HG03342 (cell line): ENCODE measurements at regions not wholly inside any gene's neighbourhood (a gene's known extent, or its start where the extent isn't known, plus 50 kb on each side); places are given as distances from the start of the nearest gene placed in this dataset.

Experiments used
- ATAC-seq: cut with Tn5 transposase; IDR thresholded peaks from one replicate; pipeline ENCODE4 v1.9.1; 2021; ENCODE audit warnings: mild to moderate bottlenecking, moderate library complexity; ENCODE audit not compliant: unreplicated experiment

- ATAC-seq: no peak
Observed at GRCh38 chr5:8756498-8757084, 789.3 kb downstream of the SEMA5A start.

GRCh38 chr5:8765886-8766285 lies 780.0 kb downstream of the SEMA5A start:
- no peak for ATAC-seq

- no peak for ATAC-seq
Observed at GRCh38 chr5:8766448-8766847, 779.4 kb downstream of the SEMA5A start.

GRCh38 chr5:8767111-8767510 lies 778.8 kb downstream of the SEMA5A start:
- ATAC-seq: no peak

- ATAC-seq: no peak
Observed at GRCh38 chr5:8767746-8768145, 778.1 kb downstream of the SEMA5A start.

- ATAC-seq: no peak
Observed at GRCh38 chr5:8769631-8770030, 776.2 kb downstream of the SEMA5A start.

GRCh38 chr5:8770431-8770830 lies 775.4 kb downstream of the SEMA5A start:
- ATAC-seq: no peak

- ATAC-seq: no peak
Observed at GRCh38 chr5:8773046-8773615, 772.7 kb downstream of the SEMA5A start.

GRCh38 chr5:8784692-8785091 lies 761.2 kb downstream of the SEMA5A start:
- no peak for ATAC-seq

GRCh38 chr5:8788246-8788645 lies 757.6 kb downstream of the SEMA5A start:
- no peak for ATAC-seq

GRCh38 chr5:8805653-8806052 lies 740.2 kb downstream of the SEMA5A start:
- no peak for ATAC-seq

GRCh38 chr5:8807636-8808035 lies 738.2 kb downstream of the SEMA5A start:
- no peak for ATAC-seq

GRCh38 chr5:8811581-8811980 lies 734.3 kb downstream of the SEMA5A start:
- ATAC-seq: no peak

GRCh38 chr5:8813180-8813579 lies 732.7 kb downstream of the SEMA5A start:
- ATAC-seq: no peak

- ATAC-seq: no peak
Observed at GRCh38 chr5:8814105-8814504, 731.8 kb downstream of the SEMA5A start.

GRCh38 chr5:8824371-8824770 lies 721.5 kb downstream of the SEMA5A start:
- ATAC-seq: no peak

- ATAC-seq: no peak
Observed at GRCh38 chr5:8825139-8825757, 720.6 kb downstream of the SEMA5A start.

- no peak for ATAC-seq
Observed at GRCh38 chr5:8826508-8826907, 719.4 kb downstream of the SEMA5A start.

GRCh38 chr5:8827696-8828095 lies 718.2 kb downstream of the SEMA5A start:
- ATAC-seq: no peak

- no peak for ATAC-seq
Observed at GRCh38 chr5:8828596-8829322, 717.1 kb downstream of the SEMA5A start.

- ATAC-seq: no peak
Observed at GRCh38 chr5:8829323-8830029, 716.4 kb downstream of the SEMA5A start.
